Muscle of back (tissue), 3 donors: ENCODE measurements at regions not wholly inside any gene's neighbourhood (a gene's known extent, or its start where the extent isn't known, plus 50 kb on each side); places are given as distances from the start of the nearest gene placed in this dataset.
A peak's percentile ranks its signal among the peaks of the same experiment; 100 is the strongest.
"Not testable (repeated sequence)": the region's sequence is repeated elsewhere in the genome, so short reads cannot be mapped to it uniquely, and the experiment has no call there.

Experiments
- DNase-seq, 3 donors: peaks; one replicate each; pipeline versions ENCODE4 v3.0.0 to v3.0.0-alpha.2; 2013

DNA sequence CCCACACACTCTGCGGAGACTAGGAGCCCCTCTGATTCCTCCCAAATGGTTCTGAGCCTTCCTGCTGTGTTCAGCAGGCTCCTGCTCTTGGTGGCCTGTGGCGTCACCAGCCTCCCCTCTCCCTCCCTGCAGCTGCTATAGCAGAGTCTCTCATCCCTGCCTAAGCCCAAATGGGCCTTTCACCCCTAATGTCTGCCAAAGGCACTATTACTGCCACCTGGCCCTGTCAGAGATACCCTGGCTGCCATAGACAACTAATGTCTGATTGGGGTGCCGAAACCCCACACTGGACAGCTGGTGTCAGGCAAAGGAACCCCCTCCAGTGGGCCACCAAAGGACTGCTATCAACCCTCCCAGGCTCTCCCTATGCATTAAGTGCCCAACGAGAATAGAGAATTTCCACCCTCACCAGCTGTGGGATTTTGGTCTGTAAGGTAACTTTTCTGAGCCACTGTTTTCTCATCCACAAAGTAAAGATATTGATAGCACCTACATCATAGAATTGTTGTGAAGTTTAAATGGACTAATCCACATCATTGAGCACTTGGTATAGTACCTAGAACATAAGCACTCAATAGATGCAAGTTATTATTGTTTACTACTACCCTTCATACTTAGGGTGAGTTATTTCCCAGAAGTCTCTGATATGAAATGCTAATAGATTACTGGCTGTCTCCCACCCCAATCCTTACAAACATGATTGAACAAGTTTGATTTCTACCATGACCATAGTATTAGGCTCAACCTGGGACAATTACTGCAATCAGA is 421.3 kb downstream of the MID1IP1 start:
- peak in 1 of 3 donors; percentile 6 for DNase-seq

DNA sequence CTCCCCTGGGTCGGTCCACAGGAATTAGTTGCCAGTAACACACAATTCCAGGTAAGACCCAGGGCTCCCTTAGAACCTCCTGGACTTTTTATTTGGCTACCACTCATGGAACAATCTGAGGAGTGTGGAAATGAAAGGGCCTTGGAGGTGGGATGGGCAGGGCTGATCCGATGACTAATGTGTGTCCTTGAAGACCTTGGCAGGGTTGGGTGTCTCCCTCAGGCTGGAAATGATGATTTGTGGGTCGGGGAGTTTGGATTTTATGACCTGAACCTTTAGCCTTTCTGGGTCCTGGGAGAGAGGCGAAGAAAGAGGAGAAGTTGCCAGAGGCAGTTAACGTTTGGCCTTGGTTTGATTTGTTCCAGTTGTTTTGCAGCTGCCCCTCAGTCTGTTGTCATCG is 425.0 kb downstream of the MID1IP1 start:
- peak in 1 of 3 donors; percentile 43 for DNase-seq

DNA sequence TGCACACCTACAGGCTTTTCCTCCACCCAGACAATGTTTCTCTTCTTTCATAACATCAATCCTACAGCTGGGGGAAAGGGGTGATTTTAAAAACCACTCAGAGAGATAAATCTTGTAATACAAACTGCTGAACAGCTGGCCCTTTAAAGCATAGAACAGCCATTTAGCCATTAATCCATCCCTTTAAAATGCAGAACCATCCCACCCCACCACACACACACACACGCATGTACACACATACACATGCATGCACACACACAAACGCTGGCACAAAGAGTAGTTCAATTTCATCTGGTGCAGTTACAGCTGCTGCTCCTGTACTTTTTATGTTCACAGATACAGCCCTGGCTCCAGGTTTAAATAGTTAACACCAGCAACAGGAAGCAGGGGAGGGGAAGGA is 426.1 kb downstream of the MID1IP1 start:
- peak in 1 of 3 donors; percentile 61 for DNase-seq

DNA sequence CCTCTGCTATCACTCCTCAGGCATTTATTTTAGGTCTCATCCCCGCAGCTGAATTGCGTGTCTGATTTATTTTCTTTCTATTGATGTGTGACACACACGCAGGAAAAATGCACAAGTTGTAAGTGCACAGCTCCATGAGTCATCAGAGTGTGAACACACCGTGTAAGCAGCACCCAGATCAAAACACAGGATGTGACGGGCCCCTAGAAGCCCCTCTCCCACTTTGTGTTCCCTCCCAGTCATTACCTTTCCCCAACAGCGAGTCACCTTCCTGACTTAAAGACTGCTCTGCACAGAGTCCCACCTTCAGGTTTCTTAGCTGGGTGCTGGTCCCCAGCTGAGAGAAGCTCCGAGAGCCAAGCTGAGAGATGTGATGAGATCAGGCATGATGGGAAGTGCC is 436.7 kb downstream of the MID1IP1 start:
- DNase-seq, result no peak

DNA sequence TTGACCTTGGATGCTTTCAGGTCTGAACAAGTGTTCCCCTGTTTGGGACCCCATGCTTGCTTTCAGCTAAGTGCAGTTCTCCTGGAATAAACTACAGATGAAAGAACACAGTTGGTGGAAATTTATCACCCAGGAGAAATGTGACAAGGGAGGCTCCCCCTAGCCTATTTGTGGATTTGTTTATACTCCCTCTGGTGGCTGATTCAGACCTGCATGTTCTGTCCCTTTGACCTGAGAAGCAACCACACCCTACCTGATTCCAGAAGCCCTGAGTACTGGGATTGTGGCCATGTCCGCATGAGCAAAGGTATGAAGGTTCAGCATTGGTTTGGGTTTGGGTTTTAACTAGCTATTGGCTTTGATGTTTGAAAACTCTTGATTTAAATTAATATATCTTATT is 440.9 kb downstream of the MID1IP1 start:
- DNase-seq, result no peak

DNA sequence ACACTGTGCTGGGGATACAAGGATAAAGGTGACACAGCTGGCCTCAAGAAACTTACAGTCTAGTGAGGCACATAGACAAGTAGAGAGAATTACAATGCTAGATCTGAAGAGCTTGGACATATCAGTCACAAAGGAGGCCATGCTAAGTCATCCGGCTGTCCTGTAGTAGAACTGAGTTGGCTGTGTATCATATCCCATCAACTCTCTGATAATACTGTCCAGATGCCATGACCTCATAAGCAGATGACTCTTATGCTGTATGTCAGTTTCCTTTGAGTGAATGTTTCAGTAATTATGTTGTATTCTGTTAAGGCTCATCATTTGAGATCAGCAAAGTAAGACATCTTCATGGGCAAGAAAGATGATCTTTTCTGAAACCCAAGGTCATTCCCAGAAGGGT is 442.9 kb downstream of the MID1IP1 start:
- DNase-seq, result no peak

DNA sequence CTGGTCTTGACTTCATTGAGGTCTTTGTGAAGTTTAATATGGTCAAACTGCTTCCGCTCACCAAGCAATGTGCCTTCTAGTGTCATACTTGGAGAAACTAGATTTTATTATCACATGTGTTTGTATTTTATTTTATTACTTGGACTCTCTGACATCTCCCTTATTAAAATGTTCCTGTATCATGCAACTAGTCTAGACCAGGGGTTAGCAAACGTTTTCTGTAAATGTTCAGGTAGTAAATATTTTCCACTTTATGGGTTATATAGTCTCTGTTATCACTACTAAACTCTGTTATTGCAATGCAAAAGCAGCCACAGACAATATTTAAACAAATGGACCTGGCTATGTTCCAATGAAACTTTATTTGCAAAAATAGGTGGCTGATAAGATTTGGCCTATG is 443.8 kb downstream of the MID1IP1 start:
- DNase-seq, result no peak

DNA sequence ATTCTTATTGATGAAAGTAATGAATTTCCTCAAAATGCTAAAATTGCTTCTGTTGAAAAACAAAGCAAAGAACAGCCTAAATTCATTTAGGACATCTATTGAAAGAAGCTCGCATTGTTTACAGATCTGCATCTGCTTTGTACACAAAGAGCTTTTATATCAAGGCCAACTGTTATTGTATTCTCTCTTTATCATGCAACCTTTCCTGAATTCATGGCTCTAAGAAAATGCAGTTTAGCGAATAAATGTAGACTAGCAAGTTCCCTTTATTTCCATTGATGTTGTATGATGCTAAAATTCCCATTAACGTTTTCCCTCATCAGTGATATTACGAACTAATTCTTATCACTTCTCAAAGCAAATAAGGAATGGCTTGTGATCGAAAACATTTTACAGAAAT is 446.3 kb downstream of the MID1IP1 start:
- DNase-seq, result no peak

DNA sequence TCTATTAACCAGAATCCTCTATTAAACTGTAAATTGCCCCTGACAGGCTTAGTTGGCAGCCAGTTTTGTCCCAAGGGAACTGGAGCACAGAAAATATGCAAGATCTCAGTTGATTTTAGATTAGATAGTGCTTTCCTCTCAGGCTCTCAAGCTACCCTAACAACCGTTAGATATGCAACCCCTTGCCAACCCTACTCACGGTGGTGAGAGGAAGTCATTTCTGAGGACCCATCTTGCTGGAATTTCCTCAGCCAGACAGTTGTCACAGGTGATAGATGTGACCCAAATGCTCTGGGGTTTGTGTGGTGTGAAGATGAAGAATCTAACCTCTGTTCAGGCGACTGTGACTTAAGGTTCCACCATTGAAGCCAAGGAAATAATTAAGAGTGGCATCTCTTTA is 447.1 kb downstream of the MID1IP1 start:
- DNase-seq, result no peak

DNA sequence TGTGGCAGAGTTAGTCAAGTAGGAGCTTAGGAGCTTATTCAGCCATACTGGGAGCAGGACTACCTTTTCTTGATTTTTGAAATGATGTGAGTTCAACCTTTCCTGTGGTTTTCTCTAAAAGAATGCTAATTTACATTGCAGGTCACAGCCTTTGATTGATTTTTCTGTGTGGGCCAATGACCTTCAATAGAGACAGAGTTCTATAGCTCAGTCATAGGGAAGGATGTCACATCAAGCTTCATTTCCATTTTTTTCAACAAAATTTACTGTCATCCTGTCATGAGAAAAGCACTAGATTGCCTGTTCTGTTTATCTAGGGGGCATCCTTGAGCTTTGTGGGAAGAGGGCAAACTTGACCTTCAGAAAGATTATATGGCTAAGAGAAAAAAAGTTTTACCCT is 448.7 kb downstream of the MID1IP1 start:
- DNase-seq, result no peak

DNA sequence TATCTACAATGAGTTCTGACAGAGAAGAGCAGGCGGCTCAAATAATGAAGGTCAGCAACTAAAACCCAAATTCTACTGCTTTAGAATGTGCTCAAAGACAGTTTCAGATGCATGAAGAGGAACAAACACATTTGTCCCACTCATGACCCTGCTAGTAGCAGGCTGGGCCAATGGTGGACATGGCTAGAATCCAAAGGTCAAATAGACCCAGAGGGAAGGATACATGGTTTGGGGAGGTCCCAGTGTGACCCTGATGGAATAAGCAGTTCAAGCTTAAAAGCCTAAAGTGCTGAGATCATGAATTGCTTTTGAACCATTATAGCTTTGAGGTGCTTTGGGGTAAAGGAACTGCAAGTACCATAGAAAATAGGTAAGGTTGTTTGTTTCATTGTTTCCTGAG is 450.7 kb downstream of the MID1IP1 start:
- no peak for DNase-seq

DNA sequence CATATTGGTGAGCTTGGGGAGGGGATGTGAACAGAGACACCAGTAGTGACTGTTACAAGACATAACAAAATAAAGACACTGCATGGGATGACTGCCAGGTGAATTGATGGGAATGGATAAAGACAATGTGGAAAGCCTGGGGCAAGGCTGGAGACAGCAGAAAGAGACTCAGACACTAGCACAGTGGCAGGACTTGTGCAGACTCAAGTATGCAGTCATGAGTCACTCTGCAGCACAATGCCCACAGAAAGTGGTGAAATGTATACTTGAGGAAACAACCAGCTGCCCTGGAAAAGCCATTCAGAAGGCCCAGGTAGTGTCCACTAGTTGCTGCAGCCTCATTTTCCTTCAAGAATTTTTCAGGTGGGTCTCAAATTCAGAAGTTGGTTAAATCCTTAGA is 452.3 kb downstream of the MID1IP1 start:
- no peak for DNase-seq

DNA sequence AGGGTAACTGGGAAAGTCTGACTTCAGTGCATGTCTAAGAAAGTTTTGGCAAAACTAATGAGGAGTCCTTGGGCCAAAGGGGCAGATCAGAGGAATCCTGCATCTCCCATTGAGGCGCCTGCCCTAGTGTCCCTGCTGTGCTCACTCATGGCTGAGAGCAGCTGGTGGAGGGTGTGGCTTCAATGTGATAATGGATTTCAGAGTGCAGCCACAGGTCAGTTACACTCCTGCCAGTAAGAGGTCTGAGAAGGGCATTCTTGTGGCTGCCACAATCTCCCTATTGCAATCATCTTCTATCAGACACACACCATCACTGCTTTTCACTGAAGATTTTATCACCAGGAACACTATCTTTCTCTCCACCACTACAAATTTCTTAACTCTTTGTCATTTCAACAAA is 457.1 kb downstream of the MID1IP1 start:
- DNase-seq, result peak in 1 of 3 donors; percentile 13

DNA sequence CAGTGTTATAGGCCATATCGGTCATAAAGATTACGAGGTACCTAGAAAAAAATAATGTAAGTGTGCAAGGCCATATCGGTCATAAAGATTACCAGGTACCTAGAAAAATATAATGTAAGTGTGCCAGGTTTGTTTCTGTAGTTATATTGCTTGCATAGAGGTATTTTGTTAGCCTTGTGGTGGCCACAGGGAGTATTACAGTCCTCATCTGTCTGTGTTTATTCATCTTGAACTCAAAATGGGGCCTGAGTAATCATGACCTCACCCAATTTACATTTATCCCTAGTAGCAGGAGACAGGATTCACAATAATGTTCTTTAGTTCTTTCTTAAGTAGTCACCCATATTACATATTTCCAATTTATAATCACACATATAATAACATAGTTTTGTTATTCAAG is 459.7 kb downstream of the MID1IP1 start:
- peak in 1 of 3 donors; percentile 13 for DNase-seq

DNA sequence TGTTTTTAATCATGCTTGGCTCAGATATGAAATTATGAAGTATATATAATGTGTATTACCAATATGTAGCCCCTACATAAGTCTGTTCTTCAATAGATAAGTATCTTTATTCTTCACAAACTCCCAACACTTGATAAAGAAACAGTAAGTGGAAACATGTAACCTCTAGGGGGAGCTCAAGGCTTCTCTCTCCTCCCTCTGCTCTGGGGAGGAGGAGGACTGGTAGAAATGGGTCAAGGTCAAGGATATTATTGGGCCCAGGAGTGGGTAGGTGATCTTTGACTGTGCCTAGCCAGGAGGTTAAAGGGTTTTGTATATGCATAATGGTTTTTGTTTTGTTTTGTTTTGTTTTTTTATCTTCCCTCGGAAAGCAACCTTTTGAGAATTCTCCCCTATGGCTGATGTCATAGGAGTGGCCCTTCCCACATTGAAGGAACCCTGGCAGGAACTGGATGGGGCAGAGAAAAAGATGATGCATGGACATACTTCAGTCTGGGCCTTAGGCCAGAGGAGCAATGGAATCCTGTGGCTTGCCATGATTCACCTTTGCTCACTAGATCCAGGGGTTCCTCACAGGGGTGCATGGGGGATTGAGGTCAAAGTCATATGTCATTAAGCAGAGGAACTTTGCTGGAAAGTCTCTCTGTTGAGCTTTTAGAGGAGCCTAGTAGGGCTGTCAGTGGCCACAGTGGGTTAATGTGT is 460.3 kb downstream of the MID1IP1 start:
- DNase-seq, result peak; percentile 22 to 59 (median 28)

DNA sequence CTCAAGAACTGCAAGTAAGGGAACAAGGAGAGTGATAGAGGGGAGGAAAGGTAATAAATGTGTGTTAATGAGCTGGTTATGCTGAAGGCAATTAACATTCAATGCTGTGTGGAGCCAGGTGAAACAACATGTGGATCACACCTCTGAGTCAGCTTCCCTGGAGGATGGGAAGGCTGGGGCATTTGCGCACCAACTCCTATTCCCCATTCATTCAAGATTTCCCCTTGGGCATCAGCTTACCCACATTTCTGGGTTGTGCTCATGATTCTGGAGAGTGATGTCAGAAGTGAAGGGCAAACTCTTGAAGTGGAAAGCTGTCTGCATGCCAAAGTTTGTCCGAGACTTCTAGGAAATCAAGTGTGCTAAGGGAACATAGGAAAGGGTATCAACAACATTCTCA is 461.4 kb downstream of the MID1IP1 start:
- DNase-seq, result no peak

DNA sequence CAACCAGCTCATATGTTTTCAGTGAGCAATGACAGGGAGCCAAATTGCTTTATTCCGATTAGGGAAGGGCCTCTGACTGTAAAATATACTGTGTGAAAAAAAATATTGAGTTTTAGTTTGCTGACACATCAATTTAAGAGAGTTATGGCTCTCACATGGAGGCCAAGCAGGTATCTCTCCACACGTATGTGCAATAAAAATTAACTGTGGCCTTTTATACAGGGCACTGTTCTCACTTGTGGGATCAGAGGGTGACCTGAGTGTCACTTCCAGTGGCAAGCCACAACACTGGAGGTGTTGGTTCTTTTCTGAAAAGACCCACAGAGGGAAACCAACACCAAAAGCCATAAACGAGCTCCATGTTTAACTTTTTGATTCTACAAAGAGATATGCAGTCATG is 462.8 kb downstream of the MID1IP1 start:
- no peak for DNase-seq

DNA sequence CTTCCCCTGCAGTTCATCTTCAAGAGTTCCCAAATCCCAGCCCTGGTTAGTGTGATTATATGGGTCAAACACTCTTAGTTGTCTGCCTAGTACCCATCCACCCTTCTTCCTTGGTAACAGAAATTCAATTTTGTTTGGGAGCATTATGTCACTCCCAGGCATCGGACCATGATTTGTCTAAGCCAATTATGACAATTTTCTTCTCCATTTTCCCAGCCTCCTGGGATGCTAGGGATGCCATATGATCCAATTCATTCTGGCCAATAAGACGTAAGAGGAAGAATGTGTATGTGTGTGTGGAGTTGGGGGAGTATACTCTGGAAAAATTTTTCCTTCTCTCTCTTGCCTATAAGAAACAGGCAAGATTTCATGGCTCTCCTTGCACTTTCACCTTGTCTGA is 465.9 kb downstream of the MID1IP1 start:
- peak in 2 of 3 donors; percentile 16 to 19 for DNase-seq

DNA sequence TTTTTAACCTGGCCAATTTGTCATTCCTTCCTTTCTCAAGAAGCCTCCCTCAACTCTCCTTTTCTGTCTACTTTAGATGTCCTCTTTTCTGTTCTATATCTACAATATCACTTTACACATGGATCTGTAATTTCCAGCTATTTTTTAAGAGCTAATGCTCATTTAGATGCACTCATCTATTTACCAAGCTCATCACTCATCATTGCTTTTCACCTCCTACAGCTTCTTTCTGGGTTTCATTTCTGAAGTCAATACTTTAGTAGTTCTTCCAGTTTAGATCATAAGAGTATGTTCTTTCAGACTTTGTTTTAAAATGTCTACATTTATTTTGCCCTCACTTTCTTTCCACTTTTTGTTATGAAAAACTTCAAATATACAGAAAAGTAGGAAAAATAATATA is 466.9 kb downstream of the MID1IP1 start:
- no peak for DNase-seq

DNA sequence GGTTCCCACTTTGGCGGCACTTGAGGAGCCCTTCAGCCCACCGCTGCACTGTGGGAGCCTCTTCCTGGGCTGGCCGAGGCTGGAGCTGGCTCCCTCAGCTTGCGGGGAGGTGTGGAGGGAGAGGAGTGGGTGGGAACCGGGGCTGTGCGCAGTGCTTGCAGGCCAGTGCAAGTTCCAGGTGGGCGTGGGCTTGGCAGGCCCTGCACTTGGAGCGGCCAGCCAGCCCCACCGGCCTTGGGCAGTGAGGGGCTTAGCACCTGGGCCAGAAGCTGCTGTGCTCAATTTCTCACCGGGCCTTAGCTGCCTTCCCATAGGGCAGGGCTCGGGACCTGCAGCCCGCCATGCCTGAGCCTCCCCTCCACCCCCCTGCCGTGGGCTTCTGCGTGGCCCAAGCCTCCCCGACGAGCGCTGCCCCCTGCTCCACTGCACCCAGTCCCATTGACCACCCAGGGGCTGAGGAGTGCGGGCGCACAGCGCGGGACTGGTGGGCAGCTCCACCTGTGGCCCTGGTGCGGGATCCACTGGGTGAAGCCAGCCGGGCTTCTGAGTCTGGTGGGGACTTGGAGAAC is 474.3 kb downstream of the MID1IP1 start:
- DNase-seq, result no peak

DNA sequence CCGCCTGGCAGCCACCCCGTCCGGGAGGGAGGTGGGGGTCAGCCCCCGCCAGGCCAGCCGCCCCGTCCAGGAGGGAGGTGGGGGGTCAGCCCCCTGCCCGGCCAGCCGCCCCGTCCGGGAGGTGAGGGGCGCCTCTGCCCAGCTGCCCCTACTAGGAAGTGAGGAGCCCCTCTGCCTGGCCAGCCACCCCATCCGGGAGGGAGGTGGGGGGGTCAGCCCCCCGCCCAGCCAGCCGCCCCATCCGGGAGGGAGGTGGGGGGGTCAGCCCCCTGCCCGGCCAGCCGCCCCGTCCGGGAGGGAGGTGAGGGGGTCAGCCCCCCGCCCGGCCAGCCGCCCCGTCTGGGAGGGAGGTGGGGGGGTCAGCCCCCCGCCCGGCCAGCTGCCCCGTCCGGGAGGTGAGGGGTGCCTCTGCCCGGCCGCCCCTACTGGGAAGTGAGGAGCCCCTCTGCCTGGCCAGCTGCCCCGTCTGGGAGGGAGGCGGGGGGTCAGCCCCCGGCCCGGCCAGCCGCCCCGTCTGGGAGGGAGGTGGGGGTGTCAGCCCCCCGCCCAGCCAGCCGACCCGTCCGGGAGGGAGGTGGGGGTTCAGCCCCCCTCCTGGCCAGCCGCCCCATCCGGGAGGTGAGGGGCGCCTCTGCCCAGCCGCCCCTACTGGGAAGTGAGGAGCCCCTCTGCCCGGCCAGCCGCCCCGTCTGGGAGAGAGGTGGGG is 476.6 kb downstream of the MID1IP1 start:
- DNase-seq, result not testable (repeated sequence)

DNA sequence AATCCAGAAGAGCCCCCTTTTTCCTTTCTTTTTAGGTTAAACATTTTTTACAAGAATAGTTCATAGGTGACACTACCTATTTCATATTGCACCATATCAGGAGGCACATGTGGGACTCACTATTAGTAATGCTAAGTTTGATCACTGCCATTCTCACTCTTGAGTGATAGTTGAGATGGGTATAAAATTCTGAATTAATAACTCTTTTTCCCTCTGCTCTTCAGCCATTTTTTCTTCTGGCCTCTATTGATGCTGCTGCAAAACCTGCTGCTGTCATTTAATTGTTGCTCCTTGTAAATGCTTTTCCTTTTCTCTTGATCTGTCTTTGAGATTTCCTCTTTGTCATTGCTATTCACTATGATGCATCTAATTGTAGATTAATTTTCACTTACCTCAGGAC is 482.0 kb downstream of the MID1IP1 start:
- no peak for DNase-seq

DNA sequence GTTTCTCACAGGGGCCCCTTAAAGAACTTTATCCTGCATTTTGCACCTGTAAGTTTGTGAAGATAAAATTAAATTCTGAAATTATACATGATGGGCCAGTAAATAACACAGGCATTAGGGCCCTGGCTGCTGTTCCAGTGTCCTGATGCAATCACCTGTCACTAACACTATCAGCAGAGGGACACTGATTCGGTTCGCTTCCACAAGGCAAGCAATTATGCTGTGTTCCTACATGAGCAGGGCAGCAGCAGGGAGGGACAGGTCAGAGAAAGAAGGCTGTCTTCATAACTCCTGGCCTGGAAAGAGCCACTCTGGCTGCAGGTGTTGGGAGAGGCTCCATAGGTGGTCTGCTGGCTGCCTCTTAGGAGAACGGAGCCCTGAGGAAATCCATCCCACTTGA is 487.3 kb downstream of the MID1IP1 start:
- no peak for DNase-seq
